ENCODE measurements at regions not wholly inside any gene's neighbourhood (a gene's known extent, or its start where the extent isn't known, plus 50 kb on each side); places are given as distances from the start of the nearest gene placed in this dataset.

DNA sequence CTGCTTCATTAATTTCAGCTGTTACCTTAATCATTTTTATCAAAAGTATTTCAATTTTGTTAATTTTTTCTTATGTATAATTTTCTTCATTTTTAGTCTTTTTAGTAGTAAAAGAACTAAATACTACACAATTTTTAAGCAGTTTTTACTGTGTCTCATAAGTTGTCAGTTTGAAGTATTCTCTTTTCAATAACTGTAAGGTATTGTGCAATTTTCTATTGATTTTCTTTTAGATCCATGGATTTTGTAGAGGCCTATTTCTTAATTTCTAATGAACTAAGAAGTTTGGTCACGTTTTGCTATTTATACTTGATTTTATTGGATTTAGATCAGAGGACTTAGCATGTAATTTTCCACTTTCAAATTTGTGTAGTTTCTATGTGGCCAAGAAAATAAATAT is 207.7 kb upstream of the PRR16 start:
- H3K4me2 ChIP-seq (replicated peaks; ENCODE audit: extremely low read depth, low read length, poor library complexity, severe bottlenecking): no peak overlapping the region
- peaks cover 9 to 15% of the 10 kb centered on the region in 2 donors for H3K4me1 ChIP-seq (ENCODE audit: control insufficient read depth in 1 of 2, insufficient read depth in 2 of 2, low read length in 2 of 2)
- Mint-ChIP-seq H3K4me1 (peaks cover 25% of the 10 kb centered on the region), H3K27me3 (ENCODE audit: low read depth in 3 of 3) (no peaks in the 10 kb centered on the region), H3K4me3 (no peak overlapping the region), H3K27ac (no peak overlapping the region), H3K36me3 (no peaks in the 10 kb centered on the region), H3K9me3 (no peaks in the 10 kb centered on the region)
- no peak overlapping the region for H3K9ac ChIP-seq (ENCODE audit: insufficient read depth, low read length, poor library complexity, severe bottlenecking)
- H3K4me3 ChIP-seq (replicated peaks in 1 of 3; ENCODE audit: low read depth in 2 of 3, low read length in 3 of 3): no peak overlapping the region
- no CpG with 5 or more reads among the region's 1 CpG for WGBS (ENCODE audit: insufficient coverage)
- no peak overlapping the region for H2AFZ ChIP-seq (ENCODE audit: insufficient read depth, low read depth, low read length, poor library complexity, severe bottlenecking)
- no peaks in the 10 kb centered on the region for H4K20me1 ChIP-seq (ENCODE audit: insufficient read depth, low read length)
- TF ChIP-seq, protein P1, sequence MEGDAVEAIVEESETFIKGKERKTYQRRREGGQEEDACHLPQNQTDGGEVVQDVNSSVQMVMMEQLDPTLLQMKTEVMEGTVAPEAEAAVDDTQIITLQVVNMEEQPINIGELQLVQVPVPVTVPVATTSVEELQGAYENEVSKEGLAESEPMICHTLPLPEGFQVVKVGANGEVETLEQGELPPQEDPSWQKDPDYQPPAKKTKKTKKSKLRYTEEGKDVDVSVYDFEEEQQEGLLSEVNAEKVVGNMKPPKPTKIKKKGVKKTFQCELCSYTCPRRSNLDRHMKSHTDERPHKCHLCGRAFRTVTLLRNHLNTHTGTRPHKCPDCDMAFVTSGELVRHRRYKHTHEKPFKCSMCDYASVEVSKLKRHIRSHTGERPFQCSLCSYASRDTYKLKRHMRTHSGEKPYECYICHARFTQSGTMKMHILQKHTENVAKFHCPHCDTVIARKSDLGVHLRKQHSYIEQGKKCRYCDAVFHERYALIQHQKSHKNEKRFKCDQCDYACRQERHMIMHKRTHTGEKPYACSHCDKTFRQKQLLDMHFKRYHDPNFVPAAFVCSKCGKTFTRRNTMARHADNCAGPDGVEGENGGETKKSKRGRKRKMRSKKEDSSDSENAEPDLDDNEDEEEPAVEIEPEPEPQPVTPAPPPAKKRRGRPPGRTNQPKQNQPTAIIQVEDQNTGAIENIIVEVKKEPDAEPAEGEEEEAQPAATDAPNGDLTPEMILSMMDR (IDR thresholded peaks at IDR 0.05): no peak
- intact Hi-C loops (cut with micrococcal nuclease): no loop called here
- no peaks in the 10 kb centered on the region for H3K27me3 ChIP-seq (ENCODE audit: control insufficient read depth in 2 of 2, insufficient read depth in 2 of 2, low read length in 2 of 2)
- no peak overlapping the region for H3K27ac ChIP-seq (ENCODE audit: low read depth in 1 of 2, low read length in 2 of 2)
- H3K9me3 ChIP-seq (replicated peaks in 1 of 2; ENCODE audit: control insufficient read depth in 1 of 2, insufficient read depth in 1 of 2, low read length in 2 of 2): no peaks in the 10 kb centered on the region
- H3K36me3 ChIP-seq (replicated peaks in 1 of 2; ENCODE audit: control insufficient read depth in 1 of 2, insufficient read depth in 2 of 2, low read length in 2 of 2): no peaks in the 10 kb centered on the region
- H3K79me2 ChIP-seq (ENCODE audit: insufficient read depth, low read length): no peaks in the 10 kb centered on the region
- no peak for DNase-seq

DNA sequence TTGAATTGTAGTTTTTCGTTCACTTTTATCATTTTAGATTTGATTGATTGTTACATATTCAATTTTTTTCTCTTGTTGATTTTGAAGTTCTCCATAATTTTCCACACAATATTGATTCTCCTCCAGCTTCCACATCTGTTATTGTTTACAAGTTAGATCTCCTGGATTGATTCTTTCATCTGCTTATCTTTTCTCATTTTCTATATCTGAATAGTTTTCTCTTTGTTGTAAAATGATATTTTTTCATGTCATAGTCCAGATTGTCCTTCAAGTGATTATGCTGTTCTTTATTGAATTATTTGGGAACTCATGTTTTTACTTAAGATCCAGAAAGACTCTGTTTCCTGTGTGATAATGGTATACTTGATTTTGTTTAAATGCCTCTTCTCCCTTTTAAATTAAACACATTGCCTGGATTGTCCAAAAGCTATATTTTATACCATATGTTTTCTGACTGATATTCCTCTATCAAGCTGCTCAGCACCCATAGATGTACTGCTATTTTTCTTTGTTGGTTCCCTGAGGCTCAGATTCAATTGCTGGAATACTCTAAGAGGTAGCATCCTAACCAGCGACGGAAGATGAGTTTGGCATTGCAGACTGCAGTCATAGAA is 206.6 kb upstream of the PRR16 start:
- Histone ChIP-seq H3K27me3 (ENCODE audit: control insufficient read depth in 2 of 2, insufficient read depth in 2 of 2, low read length in 2 of 2) (no peaks in the 10 kb centered on the region), H4K20me1 (ENCODE audit: insufficient read depth, low read length) (no peaks in the 10 kb centered on the region), H2AFZ (ENCODE audit: insufficient read depth, low read depth, low read length, poor library complexity, severe bottlenecking) (peak overlapping the region; percentile 76), H3K4me2 (replicated peaks; ENCODE audit: extremely low read depth, low read length, poor library complexity, severe bottlenecking) (peak overlapping the region; percentile 62), H3K9me3 (replicated peaks in 1 of 2; ENCODE audit: control insufficient read depth in 1 of 2, insufficient read depth in 1 of 2, low read length in 2 of 2) (no peaks in the 10 kb centered on the region), H3K9ac (ENCODE audit: insufficient read depth, low read length, poor library complexity, severe bottlenecking) (peak overlapping the region; percentile 35), H3K27ac (ENCODE audit: low read depth in 1 of 2, low read length in 2 of 2) (peak overlapping the region; percentile 6 to 85), H3K79me2 (ENCODE audit: insufficient read depth, low read length) (no peaks in the 10 kb centered on the region), H3K4me3 (replicated peaks in 1 of 3; ENCODE audit: low read depth in 2 of 3, low read length in 3 of 3) (peak overlapping the region in 1 of 3 experiments; percentile 59), H3K4me1 (ENCODE audit: control insufficient read depth in 1 of 2, insufficient read depth in 2 of 2, low read length in 2 of 2) (peaks cover 9 to 15% of the 10 kb centered on the region in 2 donors), H3K36me3 (replicated peaks in 1 of 2; ENCODE audit: control insufficient read depth in 1 of 2, insufficient read depth in 2 of 2, low read length in 2 of 2) (no peaks in the 10 kb centered on the region)
- Mint-ChIP-seq H3K27me3 (ENCODE audit: low read depth in 3 of 3) (no peaks in the 10 kb centered on the region), H3K4me3 (peak overlapping the region in 1 of 2 donors; percentile 78), H3K36me3 (no peaks in the 10 kb centered on the region), H3K4me1 (peaks cover 25% of the 10 kb centered on the region), H3K27ac (peak overlapping the region; percentile 67 to 93 (median 88)), H3K9me3 (no peaks in the 10 kb centered on the region)
- intact Hi-C loops (cut with micrococcal nuclease): no loop called here
- TF ChIP-seq, protein P1 (IDR thresholded peaks at IDR 0.05): no peak
- no peak for DNase-seq
- WGBS (ENCODE audit: insufficient coverage): no CpG with 5 or more reads among the region's 3 CpGs
